GM19455 (cell line): ENCODE measurements at regions not wholly inside any gene's neighbourhood (a gene's known extent, or its start where the extent isn't known, plus 50 kb on each side); places are given as distances from the start of the nearest gene placed in this dataset.

Source experiments
- ATAC-seq: cut with Tn5 transposase; IDR thresholded peaks from one replicate; pipeline ENCODE4 v1.9.1; 2021; ENCODE audit not compliant: unreplicated experiment

GRCh38 chr18:44609181-44609941, 71.3 kb upstream of the SETBP1 start:
- ATAC-seq, result no peak

GRCh38 chr18:44620812-44621211, 59.9 kb upstream of the SETBP1 start:
- ATAC-seq, result no peak

- ATAC-seq, result no peak
Observed at GRCh38 chr18:44624052-44624451, 56.6 kb upstream of the SETBP1 start.

GRCh38 chr18:44625386-44625785, 55.3 kb upstream of the SETBP1 start:
- ATAC-seq, result no peak

GRCh38 chr18:44626236-44626635, 54.5 kb upstream of the SETBP1 start:
- ATAC-seq, result no peak

- no peak for ATAC-seq
Observed at GRCh38 chr18:44626807-44627206, 53.9 kb upstream of the SETBP1 start.

GRCh38 chr18:44627280-44627679, 53.4 kb upstream of the SETBP1 start:
- no peak for ATAC-seq

GRCh38 chr18:44629406-44629805, 51.3 kb upstream of the SETBP1 start:
- no peak for ATAC-seq

- no peak for ATAC-seq
Observed at GRCh38 chr18:44630118-44630517, 50.6 kb upstream of the SETBP1 start.
